IMR-90 (cell line): ENCODE measurements at regions not wholly inside any gene's neighbourhood (a gene's known extent, or its start where the extent isn't known, plus 50 kb on each side); places are given as distances from the start of the nearest gene placed in this dataset.

Source experiments
- ATAC-seq: fragments of 200-7000 bp; cut with Tn5 transposase; 2 replicates; pipeline ENCODE4 v1.9.1; 2020; ENCODE audit warnings: low read depth, mild to moderate bottlenecking, moderate library complexity
- BruUV-seq: library from RNA; stranded (reverse); fragments of 400-500 nt; replicated peaks from 2 replicates; lab custom pipeline; 2021; lab: Mats Ljungman, UMichigan
- CTCF ChIA-PET: fragments of 300-600 bp; formaldehyde crosslinking; extraction: SDS; loops from one replicate; lab custom pipeline; 2021; ENCODE audit warnings: antibody characterized with exemption; lab: Yijun Ruan, JAX
- POLR2A ChIA-PET: fragments of 300-600 bp; sonication (Branson Sonifier 250); formaldehyde crosslinking; loops from one replicate; lab custom pipeline; 2022; ENCODE audit warnings: antibody characterized with exemption; ENCODE audit not compliant: unreplicated experiment; lab: Charles Lee
- DNase-seq: peaks from one replicate; pipeline ENCODE4 v3.0.0; 2013
- H2AFZ ChIP-seq: replicated peaks from 2 replicates; pipeline ENCODE3; 2013; ENCODE audit warnings: low read length, mild to moderate bottlenecking; ENCODE audit not compliant: poor library complexity
- H2AK5ac ChIP-seq: 2 replicates; pipeline ENCODE4 v1.6.1; 2013; ENCODE audit warnings: low read depth, low read length, inconsistent platforms
- H2AK9ac ChIP-seq: replicated peaks from 2 replicates; pipeline ENCODE3; 2013; ENCODE audit warnings: mild to moderate bottlenecking, low read depth, low read length, moderate library complexity; ENCODE audit not compliant: poor library complexity
- H2BK120ac ChIP-seq: 2 replicates; pipeline ENCODE4 v1.6.1; 2013; ENCODE audit warnings: low read depth, low read length, inconsistent platforms
- H2BK15ac ChIP-seq: 3 replicates; pipeline ENCODE4 v1.6.1; 2013; ENCODE audit warnings: low read depth, low read length, inconsistent platforms
- H2BK20ac ChIP-seq: 2 replicates; pipeline ENCODE4 v1.6.1; 2013; ENCODE audit warnings: low read depth, mild to moderate bottlenecking, inconsistent platforms, low read length, moderate library complexity
- H2BK5ac ChIP-seq: 2 replicates; pipeline ENCODE4 v1.6.1; 2013; ENCODE audit warnings: mild to moderate bottlenecking, low read depth, low read length, inconsistent platforms; ENCODE audit not compliant: poor library complexity, severe bottlenecking
- H3K14ac ChIP-seq: replicated peaks from 2 replicates; pipeline ENCODE4 v1.6.1; 2013; ENCODE audit warnings: low read depth, low read length, inconsistent platforms
- H3K18ac ChIP-seq: 2 replicates; pipeline ENCODE4 v1.6.1; 2013; ENCODE audit warnings: low read depth, low read length, control low read depth
- H3K23ac ChIP-seq: 2 replicates; pipeline ENCODE4 v1.6.1; 2013; ENCODE audit warnings: low read depth, low read length, inconsistent platforms
- H3K27ac ChIP-seq: 2 replicates; pipeline ENCODE4 v1.5.1; 2013; ENCODE audit warnings: mild to moderate bottlenecking, control low read depth, low read length; ENCODE audit not compliant: insufficient read depth
- H3K27me3 ChIP-seq: 2 replicates; pipeline ENCODE4 v1.6.1; 2013; ENCODE audit warnings: low read length; ENCODE audit not compliant: control insufficient read depth, insufficient read depth
- H3K36me3 ChIP-seq: 2 replicates; pipeline ENCODE4 v1.6.1; 2013; ENCODE audit warnings: low read length, mixed read lengths; ENCODE audit not compliant: control insufficient read depth, insufficient read depth
- H3K4ac ChIP-seq: 2 replicates; pipeline ENCODE4 v1.6.1; 2013; ENCODE audit warnings: low read depth, low read length, inconsistent platforms
- H3K4me1 ChIP-seq: 2 replicates; pipeline ENCODE4 v1.6.1; 2013; ENCODE audit warnings: low read length, mixed read lengths; ENCODE audit not compliant: control insufficient read depth, insufficient read depth
- H3K4me2 ChIP-seq: 2 replicates; pipeline ENCODE4 v1.6.1; 2013; ENCODE audit warnings: low read depth, mild to moderate bottlenecking, control low read depth, low read length, moderate library complexity
- H3K4me3 ChIP-seq: 2 replicates; pipeline ENCODE4 v1.5.1; 2013; ENCODE audit warnings: low read depth, mild to moderate bottlenecking, control low read depth, low read length, moderate library complexity; ENCODE audit not compliant: insufficient read depth
- H3K56ac ChIP-seq: 2 replicates; pipeline ENCODE4 v1.6.1; 2013; ENCODE audit warnings: low read length, inconsistent platforms; ENCODE audit not compliant: insufficient read depth; ENCODE audit errors: extremely low read depth
- H3K79me1 ChIP-seq, 2 experiments: 2 replicates each; pipeline ENCODE4 v1.6.1; 2013; ENCODE audit warnings: low read length in 2 of 2, inconsistent platforms in 1 of 2, low read depth in 1 of 2
- H3K9ac ChIP-seq: 2 replicates; pipeline ENCODE4 v1.6.1; 2013; ENCODE audit warnings: low read depth, low read length, control low read depth
- H3K9me1 ChIP-seq: 2 replicates; pipeline ENCODE4 v1.6.1; 2013; ENCODE audit warnings: low read length, inconsistent platforms; ENCODE audit not compliant: insufficient read depth
- H3K9me3 ChIP-seq: 2 replicates; pipeline ENCODE4 v1.6.1; 2013; ENCODE audit warnings: low read length; ENCODE audit not compliant: control insufficient read depth, insufficient read depth
- H4K20me1 ChIP-seq: 2 replicates; pipeline ENCODE4 v1.6.1; 2013; ENCODE audit warnings: low read length, inconsistent platforms; ENCODE audit not compliant: insufficient read depth
- H4K5ac ChIP-seq: 2 replicates; pipeline ENCODE4 v1.6.1; 2013; ENCODE audit warnings: mild to moderate bottlenecking, low read depth, low read length, control low read depth
- H4K8ac ChIP-seq, 2 experiments: 2 replicates each; pipeline ENCODE4 v1.6.1; 2013; ENCODE audit warnings: low read depth in 2 of 2, low read length in 2 of 2, control low read depth in 1 of 2, inconsistent platforms in 1 of 2
- H4K91ac ChIP-seq: 2 replicates; pipeline ENCODE4 v1.6.1; 2013; ENCODE audit warnings: low read depth, low read length, inconsistent platforms; ENCODE audit not compliant: insufficient read depth
- BHLHE40 ChIP-seq: fragments of 150-350 bp; IDR thresholded peaks from 2 replicates; pipeline ENCODE4 v1.6.1; 2016; ENCODE audit warnings: mild to moderate bottlenecking, low read depth, low read length
- CEBPB ChIP-seq: IDR thresholded peaks from 2 replicates; pipeline ENCODE4 v1.6.1; 2012; ENCODE audit warnings: low read depth, low read length, improper control_type of control experiment
- CHD1 ChIP-seq: IDR thresholded peaks from 2 replicates; pipeline ENCODE4 v1.6.1; 2012; ENCODE audit warnings: low read depth, low read length, improper control_type of control experiment
- FOS ChIP-seq: fragments of 150-350 bp; IDR thresholded peaks from 2 replicates; pipeline ENCODE4 v1.6.1; 2016; ENCODE audit warnings: low read depth, low read length
- MAFK ChIP-seq: IDR thresholded peaks from 2 replicates; pipeline ENCODE4 v1.6.1; 2012; ENCODE audit warnings: low read depth, low read length, improper control_type of control experiment
- MAZ ChIP-seq: IDR thresholded peaks from 2 replicates; pipeline ENCODE4 v1.6.1; 2012; ENCODE audit warnings: low read depth, mild to moderate bottlenecking, low read length, improper control_type of control experiment, moderate library complexity, borderline replicate concordance
- POLR2A ChIP-seq: IDR thresholded peaks from 2 replicates; pipeline ENCODE4 v1.6.1; 2012; ENCODE audit warnings: mild to moderate bottlenecking, low read depth, low read length
- RCOR1 ChIP-seq: IDR thresholded peaks from 2 replicates; pipeline ENCODE4 v1.6.1; 2012; ENCODE audit warnings: mild to moderate bottlenecking, low read length, improper control_type of control experiment; ENCODE audit not compliant: insufficient replicate concordance
- RFX5 ChIP-seq: IDR thresholded peaks from 2 replicates; pipeline ENCODE4 v1.8.0; 2012; ENCODE audit warnings: low read depth, mild to moderate bottlenecking, low read length, moderate library complexity
- SMC3 ChIP-seq: fragments of 150-350 bp; IDR thresholded peaks from 2 replicates; pipeline ENCODE4 v1.6.1; 2016; ENCODE audit warnings: low read depth, mild to moderate bottlenecking, antibody characterized with exemption, low read length, moderate library complexity
- WGBS, 2 experiments: methylation state at CpG; one replicate each; pipeline versions ENCODE4 v1.1.5 to v1.1.7; 2013; ENCODE audit warnings: missing lambda C conversion rate in 2 of 2; ENCODE audit not compliant: insufficient read length in 1 of 2; ENCODE audit errors: extremely low coverage in 2 of 2; 5-methylcytosine and 5-hydroxymethylcytosine counted together
- dilution Hi-C: fragments of 300-500 bp; cut with HindIII; formaldehyde crosslinking; loops from one replicate; pipeline ENCODE4 v1.14.3; 2018; ENCODE audit warnings: low sequenced_read_pairs; ENCODE audit not compliant: unreplicated experiment
- in situ Hi-C: fragments of 300-500 bp; cut with MboI; formaldehyde crosslinking; loops from 3 replicates; pipeline ENCODE4 v1.14.3; 2019; ENCODE audit warnings: low sequenced_read_pairs, inconsistent platforms, mixed read lengths
- intact Hi-C: fragments of 100-400 bp; cut with micrococcal nuclease; formaldehyde crosslinking; loops from 2 replicates; pipeline ENCODE4 v1.10.0; 2022
- TF ChIP-seq, protein P1 (sequence below): fragments of 150-350 bp; IDR thresholded peaks from 2 replicates; pipeline ENCODE4 v1.6.1; 2017; ENCODE audit warnings: mild to moderate bottlenecking, antibody characterized with exemption, low read length, low read depth
- TF ChIP-seq, protein P2 (sequence below): fragments of 150-350 bp; IDR thresholded peaks from 2 replicates; pipeline ENCODE4 v1.6.1; 2016; ENCODE audit warnings: low read depth, mild to moderate bottlenecking, low read length, moderate library complexity, borderline replicate concordance
- TF ChIP-seq, protein P3 (sequence below): conservative IDR thresholded peaks from 2 replicates; pipeline ENCODE4 v1.5.1; 2012; ENCODE audit warnings: mild to moderate bottlenecking, low read depth, low read length, improper control_type of control experiment

DNA sequence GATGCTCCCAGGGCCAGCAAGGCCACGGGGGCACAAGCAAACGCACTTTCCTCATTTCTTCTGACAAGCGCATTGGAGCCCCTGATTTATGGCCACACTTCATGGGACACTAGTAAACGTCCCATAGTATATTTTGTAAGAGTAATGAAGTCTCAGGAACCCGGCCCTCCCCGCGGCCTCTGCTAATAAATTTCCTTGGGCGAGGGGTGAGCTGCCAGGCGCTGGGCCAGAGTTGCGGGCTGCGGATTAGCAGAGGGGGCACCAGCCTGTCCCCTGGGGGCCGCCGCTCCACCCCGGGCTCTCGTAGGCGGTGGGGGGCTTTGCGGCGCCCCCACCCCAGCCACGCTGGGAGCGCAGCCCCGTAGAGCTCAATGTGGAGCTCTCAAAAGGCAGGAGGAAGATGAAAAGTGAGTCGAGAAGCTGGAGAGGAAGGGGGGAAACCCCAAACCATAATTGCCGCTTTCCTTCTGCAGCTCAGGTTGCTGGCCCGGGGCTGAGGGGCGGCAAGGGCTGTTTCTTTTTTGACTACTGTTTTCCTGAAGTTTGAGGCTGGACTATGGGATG, 173.6 kb downstream of the CDC5L start:
- TF ChIP-seq SMC3 (no peak), RFX5 (no peak), CEBPB (no peak), CHD1 (no peak), BHLHE40 (no peak), FOS (no peak), MAZ (no peak), POLR2A (no peak), RCOR1 (no peak), MAFK (no peak)
- TF ChIP-seq, protein P1, sequence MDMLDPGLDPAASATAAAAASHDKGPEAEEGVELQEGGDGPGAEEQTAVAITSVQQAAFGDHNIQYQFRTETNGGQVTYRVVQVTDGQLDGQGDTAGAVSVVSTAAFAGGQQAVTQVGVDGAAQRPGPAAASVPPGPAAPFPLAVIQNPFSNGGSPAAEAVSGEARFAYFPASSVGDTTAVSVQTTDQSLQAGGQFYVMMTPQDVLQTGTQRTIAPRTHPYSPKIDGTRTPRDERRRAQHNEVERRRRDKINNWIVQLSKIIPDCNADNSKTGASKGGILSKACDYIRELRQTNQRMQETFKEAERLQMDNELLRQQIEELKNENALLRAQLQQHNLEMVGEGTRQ: no peak
- TF ChIP-seq, protein P2, sequence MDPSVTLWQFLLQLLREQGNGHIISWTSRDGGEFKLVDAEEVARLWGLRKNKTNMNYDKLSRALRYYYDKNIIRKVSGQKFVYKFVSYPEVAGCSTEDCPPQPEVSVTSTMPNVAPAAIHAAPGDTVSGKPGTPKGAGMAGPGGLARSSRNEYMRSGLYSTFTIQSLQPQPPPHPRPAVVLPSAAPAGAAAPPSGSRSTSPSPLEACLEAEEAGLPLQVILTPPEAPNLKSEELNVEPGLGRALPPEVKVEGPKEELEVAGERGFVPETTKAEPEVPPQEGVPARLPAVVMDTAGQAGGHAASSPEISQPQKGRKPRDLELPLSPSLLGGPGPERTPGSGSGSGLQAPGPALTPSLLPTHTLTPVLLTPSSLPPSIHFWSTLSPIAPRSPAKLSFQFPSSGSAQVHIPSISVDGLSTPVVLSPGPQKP: no peak
- TF ChIP-seq, protein P3, sequence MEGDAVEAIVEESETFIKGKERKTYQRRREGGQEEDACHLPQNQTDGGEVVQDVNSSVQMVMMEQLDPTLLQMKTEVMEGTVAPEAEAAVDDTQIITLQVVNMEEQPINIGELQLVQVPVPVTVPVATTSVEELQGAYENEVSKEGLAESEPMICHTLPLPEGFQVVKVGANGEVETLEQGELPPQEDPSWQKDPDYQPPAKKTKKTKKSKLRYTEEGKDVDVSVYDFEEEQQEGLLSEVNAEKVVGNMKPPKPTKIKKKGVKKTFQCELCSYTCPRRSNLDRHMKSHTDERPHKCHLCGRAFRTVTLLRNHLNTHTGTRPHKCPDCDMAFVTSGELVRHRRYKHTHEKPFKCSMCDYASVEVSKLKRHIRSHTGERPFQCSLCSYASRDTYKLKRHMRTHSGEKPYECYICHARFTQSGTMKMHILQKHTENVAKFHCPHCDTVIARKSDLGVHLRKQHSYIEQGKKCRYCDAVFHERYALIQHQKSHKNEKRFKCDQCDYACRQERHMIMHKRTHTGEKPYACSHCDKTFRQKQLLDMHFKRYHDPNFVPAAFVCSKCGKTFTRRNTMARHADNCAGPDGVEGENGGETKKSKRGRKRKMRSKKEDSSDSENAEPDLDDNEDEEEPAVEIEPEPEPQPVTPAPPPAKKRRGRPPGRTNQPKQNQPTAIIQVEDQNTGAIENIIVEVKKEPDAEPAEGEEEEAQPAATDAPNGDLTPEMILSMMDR: no peak
- intact Hi-C loops (no loop called here), in situ Hi-C loops (no loop called here), dilution Hi-C loops (no loop called here)
- H3K9ac ChIP-seq: no peak overlapping the region
- no peak overlapping the region for H2AFZ ChIP-seq
- no peak overlapping the region for H2BK120ac ChIP-seq
- no peak overlapping the region for H4K91ac ChIP-seq
- no peak overlapping the region for H4K8ac ChIP-seq
- no peak overlapping the region for H3K56ac ChIP-seq
- H3K4me3 ChIP-seq: no peak overlapping the region
- H2BK15ac ChIP-seq: no peak overlapping the region
- no peak overlapping the region for H2BK20ac ChIP-seq
- no peak overlapping the region for H2AK9ac ChIP-seq
- DNase-seq (no peak), ATAC-seq (no peak)
- BruUV-seq: no TSS peak
- H4K20me1 ChIP-seq: no peaks in the 10 kb centered on the region
- H2BK5ac ChIP-seq: no peak overlapping the region
- H3K23ac ChIP-seq: no peak overlapping the region
- ChIA-PET CTCF (no interaction called here), POLR2A (no interaction called here)
- H3K4me1 ChIP-seq: no peaks in the 10 kb centered on the region; the same call in 1 of the 2 replicates
- peaks cover 5% of the 10 kb centered on the region; the same call in 1 of the 2 replicates for H3K9me1 ChIP-seq
- peaks cover 36% of the 10 kb centered on the region for H3K27me3 ChIP-seq
- no peak overlapping the region for H4K5ac ChIP-seq
- H3K4me2 ChIP-seq: no peak overlapping the region; the same call in 1 of the 2 replicates
- no peaks in the 10 kb centered on the region for H3K79me1 ChIP-seq
- H3K4ac ChIP-seq: no peak overlapping the region
- no peak overlapping the region for H3K14ac ChIP-seq
- no CpG with 5 or more reads among the region's 25 CpGs for WGBS, 2 experiments
- no peaks in the 10 kb centered on the region for H3K9me3 ChIP-seq
- no peak overlapping the region for H2AK5ac ChIP-seq
- no peaks in the 10 kb centered on the region for H3K36me3 ChIP-seq
- H3K27ac ChIP-seq: no peak overlapping the region
- H3K18ac ChIP-seq: no peak overlapping the region
